Stomach (tissue), 8 donors: ENCODE measurements at regions not wholly inside any gene's neighbourhood (a gene's known extent, or its start where the extent isn't known, plus 50 kb on each side); places are given as distances from the start of the nearest gene placed in this dataset.

Experiments
- DNase-seq, 2 donors: peaks; one replicate each; pipeline versions ENCODE4 v3.0.0 to v3.0.0-alpha.2; 2013 to 2019
- H3K27ac ChIP-seq, 5 donors: fragments of 200-600 bp in 4 of 5; sonication (generic) in 4 of 5; one replicate each; pipeline ENCODE4 v1.5.1; 2013 to 2019; ENCODE audit warnings: mild to moderate bottlenecking in 1 of 5, moderate library complexity in 1 of 5
- H3K27me3 ChIP-seq, 3 donors: fragments of 200-600 bp; sonication (generic); one replicate each; pipeline ENCODE4 v1.5.1; 2017 to 2019; ENCODE audit warnings: mixed run types in 1 of 3
- H3K36me3 ChIP-seq, 4 donors: fragments of 200-600 bp; sonication (generic); 1 replicate in 3 of 4; 2 replicates in 1 of 4; pipeline ENCODE4 v1.5.1; 2016 to 2019
- H3K4me1 ChIP-seq, 4 donors: fragments of 200-600 bp; sonication (generic); one replicate each; pipeline ENCODE4 v1.5.1; 2016 to 2019
- H3K4me3 ChIP-seq, 4 donors: fragments of 200-600 bp; sonication (generic) in 3 of 4; one replicate each; pipeline ENCODE4 v1.5.1; 2016 to 2019; ENCODE audit warnings: mild to moderate bottlenecking in 1 of 4
- H3K9me3 ChIP-seq, 4 donors: fragments of 200-600 bp; sonication (generic); one replicate each; pipeline ENCODE4 v1.5.1; 2016 to 2019
- EP300 ChIP-seq: sonication (generic); formaldehyde crosslinking; IDR thresholded peaks from one replicate; pipeline ENCODE4 v1.6.1; 2017; ENCODE audit warnings: antibody characterized with exemption
- POLR2A ChIP-seq, 4 donors: fragments of 450-650 bp; IDR thresholded peaks; one replicate each; pipeline ENCODE4 v1.6.1; 2016; ENCODE audit warnings: antibody characterized with exemption in 4 of 4, control low read depth in 2 of 4, mild to moderate bottlenecking in 1 of 4, moderate library complexity in 1 of 4
- POLR2AphosphoS5 ChIP-seq, 3 donors: sonication (generic); formaldehyde crosslinking; IDR thresholded peaks; one replicate each; pipeline ENCODE4 v1.6.1; 2016; ENCODE audit warnings: antibody characterized with exemption in 3 of 3
- WGBS, 5 donors: extraction: QIAGEN DNeasy Blood & Tissue Kit in 3 of 5; methylation state at CpG; one replicate each; pipeline versions ENCODE4 v1.1.5 to v1.1.7; 2013 to 2018; 5-methylcytosine and 5-hydroxymethylcytosine counted together
- intact Hi-C: fragments of 100-400 bp; cut with DNase I; formaldehyde crosslinking; loops from one replicate; pipeline ENCODE4 v1.15.1; 2023; ENCODE audit warnings: low total_unique reads
- TF ChIP-seq, protein P1 (sequence below), 7 experiments: fragments of 450-650 bp in 4 of 7; fragments of 200-600 bp in 3 of 7; sonication (generic) in 3 of 7; IDR thresholded peaks; one replicate each; pipeline ENCODE4 v1.5.1; 2016 to 2019; ENCODE audit warnings: antibody characterized with exemption in 7 of 7, control low read depth in 2 of 7, mild to moderate bottlenecking in 1 of 7
- donor health status: healthy with polysubstance abuse.
- donor health status: Bipolar disorder and iron deficiency.
- donor health status: healthy.

DNA sequence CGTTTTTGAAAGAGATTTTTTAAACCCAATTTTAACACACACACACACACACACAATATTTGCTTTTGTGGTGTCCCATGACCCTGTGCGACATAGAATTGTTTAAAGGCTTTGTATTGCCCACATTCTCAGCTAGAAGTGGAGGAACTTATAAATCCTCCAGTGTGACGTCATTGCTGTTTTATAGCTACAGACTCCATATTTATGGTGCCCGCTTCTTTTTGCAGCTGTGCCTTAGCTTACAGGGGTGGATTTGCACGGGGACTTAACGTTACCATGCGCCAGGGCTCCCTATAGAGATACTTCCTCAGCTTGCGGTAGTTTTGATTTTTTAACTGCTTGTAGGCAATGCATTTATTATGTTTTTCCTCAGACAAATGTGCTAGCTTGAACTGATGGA is 101.9 kb upstream of the SMIM21 start:
- Histone ChIP-seq H3K36me3 (no peaks in the 10 kb centered on the region), H3K4me3 (no peak overlapping the region), H3K4me1 (no peaks in the 10 kb centered on the region), H3K9me3 (no peaks in the 10 kb centered on the region), H3K27ac (no peak overlapping the region), H3K27me3 (no peaks in the 10 kb centered on the region)
- DNase-seq = no peak
- 75 to 84% (median 81%) methylated on average over 8 of the region's 8 CpGs for WGBS, 5 donors
- TF ChIP-seq EP300 = no peak
- TF ChIP-seq, protein P1, sequence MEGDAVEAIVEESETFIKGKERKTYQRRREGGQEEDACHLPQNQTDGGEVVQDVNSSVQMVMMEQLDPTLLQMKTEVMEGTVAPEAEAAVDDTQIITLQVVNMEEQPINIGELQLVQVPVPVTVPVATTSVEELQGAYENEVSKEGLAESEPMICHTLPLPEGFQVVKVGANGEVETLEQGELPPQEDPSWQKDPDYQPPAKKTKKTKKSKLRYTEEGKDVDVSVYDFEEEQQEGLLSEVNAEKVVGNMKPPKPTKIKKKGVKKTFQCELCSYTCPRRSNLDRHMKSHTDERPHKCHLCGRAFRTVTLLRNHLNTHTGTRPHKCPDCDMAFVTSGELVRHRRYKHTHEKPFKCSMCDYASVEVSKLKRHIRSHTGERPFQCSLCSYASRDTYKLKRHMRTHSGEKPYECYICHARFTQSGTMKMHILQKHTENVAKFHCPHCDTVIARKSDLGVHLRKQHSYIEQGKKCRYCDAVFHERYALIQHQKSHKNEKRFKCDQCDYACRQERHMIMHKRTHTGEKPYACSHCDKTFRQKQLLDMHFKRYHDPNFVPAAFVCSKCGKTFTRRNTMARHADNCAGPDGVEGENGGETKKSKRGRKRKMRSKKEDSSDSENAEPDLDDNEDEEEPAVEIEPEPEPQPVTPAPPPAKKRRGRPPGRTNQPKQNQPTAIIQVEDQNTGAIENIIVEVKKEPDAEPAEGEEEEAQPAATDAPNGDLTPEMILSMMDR (IDR thresholded peaks at IDR 0.05) = no peak
- no peak for TF ChIP-seq POLR2AphosphoS5 (IDR thresholded peaks at IDR 0.05)
- no peak for TF ChIP-seq POLR2A (IDR thresholded peaks at IDR 0.05)
- intact Hi-C loops = no loop called here

DNA sequence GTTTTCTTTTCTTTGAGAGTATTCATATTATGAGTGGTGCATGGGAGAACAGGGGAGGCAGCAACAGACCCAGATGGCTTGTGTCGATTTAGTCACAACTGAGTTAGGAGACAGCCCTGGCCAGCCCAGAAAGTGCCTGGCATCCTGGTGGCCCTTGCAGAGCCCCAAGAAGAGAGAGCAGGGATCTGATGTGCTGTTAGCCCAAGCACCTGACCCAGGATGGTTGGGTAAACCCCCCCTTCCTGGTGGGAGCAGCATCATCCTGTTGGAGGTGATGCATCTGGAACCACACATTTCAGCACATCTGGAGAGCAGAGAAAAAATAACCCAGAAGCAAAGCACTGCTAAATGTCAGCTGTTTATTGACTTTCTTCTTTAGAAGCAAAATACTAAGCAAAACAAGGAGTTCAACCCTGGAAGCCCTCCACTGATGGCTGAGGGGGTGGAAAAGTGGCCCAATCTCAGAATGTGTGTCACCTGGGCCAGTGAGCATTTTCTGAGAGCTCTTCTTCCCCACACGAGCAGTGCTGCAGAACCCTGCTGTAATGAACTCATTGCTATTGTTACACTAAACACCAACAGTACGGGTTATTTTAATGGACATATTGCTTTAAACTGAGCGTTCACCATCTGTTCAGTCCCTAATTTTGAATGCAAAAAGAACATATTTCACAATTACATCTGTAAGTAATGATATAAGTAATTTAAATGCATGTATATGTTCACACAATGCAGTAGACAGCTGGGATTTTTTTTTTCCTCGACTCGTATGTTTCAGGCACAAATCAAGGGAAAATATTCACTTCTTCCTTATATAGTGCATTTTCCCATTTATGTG is 100.6 kb upstream of the SMIM21 start:
- no peak overlapping the region for H3K4me3 ChIP-seq
- WGBS, 5 donors = 68 to 85% (median 82%) methylated on average over 6 of the region's 6 CpGs
- no peaks in the 10 kb centered on the region for H3K36me3 ChIP-seq
- no peaks in the 10 kb centered on the region for H3K4me1 ChIP-seq
- H3K27ac ChIP-seq = no peak overlapping the region
- H3K27me3 ChIP-seq = no peaks in the 10 kb centered on the region
- DNase-seq = no peak
- TF ChIP-seq EP300 = no peak
- TF ChIP-seq POLR2A (IDR thresholded peaks at IDR 0.05) = no peak
- TF ChIP-seq, protein P1 (IDR thresholded peaks at IDR 0.05) = no peak
- no peak for TF ChIP-seq POLR2AphosphoS5 (IDR thresholded peaks at IDR 0.05)
- intact Hi-C loops = no loop called here
- H3K9me3 ChIP-seq = no peaks in the 10 kb centered on the region

DNA sequence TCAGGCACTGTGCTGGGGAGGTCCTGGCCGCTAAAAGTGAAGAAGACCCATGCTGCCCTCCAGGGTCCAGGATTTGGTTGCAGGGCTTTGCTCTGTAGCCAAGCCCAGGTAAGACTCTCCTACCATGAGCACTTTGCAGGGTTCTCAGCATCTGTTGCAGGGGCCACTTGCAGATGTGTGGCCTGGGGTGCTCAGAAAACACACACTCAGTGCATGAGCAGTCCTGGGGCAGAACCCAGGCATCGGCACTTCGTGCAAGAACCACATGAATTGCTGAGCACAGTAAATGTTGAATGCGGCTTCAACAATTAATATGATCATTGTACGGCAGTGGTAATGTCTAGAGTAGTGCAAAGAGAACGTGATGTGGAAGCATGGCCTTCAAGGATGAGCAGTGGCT is 98.5 kb upstream of the SMIM21 start:
- intact Hi-C loops = no loop called here

DNA sequence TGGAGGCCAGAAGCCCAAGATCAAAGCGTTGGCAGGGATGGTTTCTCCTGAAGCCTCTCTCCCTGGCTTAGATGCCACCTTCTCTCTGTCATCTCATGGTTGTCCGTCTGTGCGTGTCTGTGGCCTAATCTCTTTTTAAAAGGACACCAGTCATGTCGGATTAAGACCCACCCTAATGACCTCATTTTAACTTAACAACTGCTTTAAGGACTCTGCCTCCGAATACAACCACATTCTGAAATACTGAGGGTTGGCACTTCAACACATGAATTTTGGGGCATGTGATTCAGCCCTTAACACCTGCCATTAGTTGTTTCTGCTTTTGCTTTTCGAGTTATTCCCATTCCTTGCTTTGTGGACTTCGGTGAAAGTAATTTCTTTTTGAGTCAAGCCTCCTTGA is 97.8 kb upstream of the SMIM21 start:
- no peaks in the 10 kb centered on the region for H3K27me3 ChIP-seq
- no peak overlapping the region for H3K4me3 ChIP-seq
- no peaks in the 10 kb centered on the region for H3K4me1 ChIP-seq
- 79 to 92% (median 86%) methylated on average over 7 of the region's 7 CpGs for WGBS, 5 donors
- H3K36me3 ChIP-seq = no peaks in the 10 kb centered on the region
- TF ChIP-seq POLR2AphosphoS5 (IDR thresholded peaks at IDR 0.05) (no peak), EP300 (no peak), POLR2A (IDR thresholded peaks at IDR 0.05) (no peak)
- TF ChIP-seq, protein P1 (IDR thresholded peaks at IDR 0.05) = no peak
- H3K27ac ChIP-seq = no peak overlapping the region
- DNase-seq = no peak
- no peaks in the 10 kb centered on the region for H3K9me3 ChIP-seq
- intact Hi-C loops = no loop called here

More for the DNA sequence above, 98.5 kb upstream of the SMIM21 start:
- Histone ChIP-seq H3K9me3 (no peaks in the 10 kb centered on the region), H3K27ac (no peak overlapping the region), H3K27me3 (no peaks in the 10 kb centered on the region), H3K36me3 (no peaks in the 10 kb centered on the region), H3K4me3 (no peak overlapping the region), H3K4me1 (no peaks in the 10 kb centered on the region)
- WGBS, 5 donors = 81 to 93% (median 87%) methylated on average over 6 of the region's 6 CpGs
- no peak for TF ChIP-seq POLR2A (IDR thresholded peaks at IDR 0.05)
- TF ChIP-seq EP300 = no peak
- TF ChIP-seq, protein P1 (IDR thresholded peaks at IDR 0.05) = no peak
- TF ChIP-seq POLR2AphosphoS5 (IDR thresholded peaks at IDR 0.05) = no peak
- no peak for DNase-seq
